GM12878 (cell line): ENCODE measurements at regions not wholly inside any gene's neighbourhood (a gene's known extent, or its start where the extent isn't known, plus 50 kb on each side); places are given as distances from the start of the nearest gene placed in this dataset.

Experiments used
- EZH2 ChIP-seq: IDR thresholded peaks from 2 replicates; pipeline ENCODE4 v1.6.1; 2012; ENCODE audit warnings: low read depth, mild to moderate bottlenecking, control low read depth, inconsistent platforms, low read length, borderline replicate concordance; ENCODE audit not compliant: control insufficient read depth
- JUND ChIP-seq: IDR thresholded peaks from 2 replicates; pipeline ENCODE4 v1.6.1; 2012; ENCODE audit warnings: low read depth, mild to moderate bottlenecking, low read length, improper control_type of control experiment, moderate library complexity
- POU2F2 ChIP-seq: IDR thresholded peaks from 3 replicates; pipeline ENCODE4 v1.6.1; 2011; ENCODE audit warnings: low read depth, mild to moderate bottlenecking, low read length, borderline replicate concordance
- RAD21 ChIP-seq: IDR thresholded peaks from 2 replicates; pipeline ENCODE4 v1.6.1; 2011; ENCODE audit warnings: mild to moderate bottlenecking, low read depth, low read length, moderate library complexity; ENCODE audit not compliant: insufficient read depth
- STAT1 ChIP-seq: fragments of 450-650 bp; conservative IDR thresholded peaks from 2 replicates; pipeline ENCODE4 v1.6.1; 2014; ENCODE audit warnings: antibody characterized with exemption, mild to moderate bottlenecking
- TF ChIP-seq, protein P1 (sequence below), 3 experiments: IDR thresholded peaks in 2 of 3; conservative IDR thresholded peaks in 1 of 3; 2 replicates each; pipeline ENCODE4 v1.5.1; 2011; ENCODE audit warnings: low read depth in 3 of 3, low read length in 3 of 3, mild to moderate bottlenecking in 3 of 3, control low read depth in 2 of 3, moderate library complexity in 2 of 3, inconsistent platforms in 1 of 3, mixed read lengths in 1 of 3; ENCODE audit not compliant: control insufficient read depth in 2 of 3, insufficient read depth in 1 of 3; ENCODE audit errors: extremely low read depth in 1 of 3
- TF ChIP-seq, protein P2 (sequence below): IDR thresholded peaks from 2 replicates; pipeline ENCODE4 v1.6.1; 2011; ENCODE audit warnings: low read depth, mild to moderate bottlenecking, low read length, moderate library complexity, borderline replicate concordance; ENCODE audit errors: extremely low read depth

DNA sequence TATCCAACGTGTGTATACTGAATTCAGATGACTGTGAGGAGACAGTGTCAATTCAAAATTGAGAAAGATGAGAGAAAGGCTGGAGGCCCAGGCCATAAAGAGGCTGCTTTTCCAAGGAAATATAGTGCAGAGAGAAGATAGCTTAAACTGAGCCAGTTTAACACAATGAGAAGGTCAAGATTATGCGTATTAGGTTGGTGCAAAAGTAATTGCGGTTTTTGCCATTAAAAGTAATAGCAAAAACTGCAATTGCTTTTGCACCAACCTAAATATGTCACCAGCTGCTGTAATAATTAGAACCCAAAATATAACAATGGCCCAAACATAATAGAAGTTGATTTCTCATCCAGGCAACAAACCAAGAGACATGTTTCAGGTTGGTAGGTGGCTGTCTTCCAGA is 148.7 kb upstream of the ATP5MC3 start:
- TF ChIP-seq RAD21 (no peak), STAT1 (no peak), JUND (no peak), POU2F2 (no peak), EZH2 (no peak)
- TF ChIP-seq, protein P1, sequence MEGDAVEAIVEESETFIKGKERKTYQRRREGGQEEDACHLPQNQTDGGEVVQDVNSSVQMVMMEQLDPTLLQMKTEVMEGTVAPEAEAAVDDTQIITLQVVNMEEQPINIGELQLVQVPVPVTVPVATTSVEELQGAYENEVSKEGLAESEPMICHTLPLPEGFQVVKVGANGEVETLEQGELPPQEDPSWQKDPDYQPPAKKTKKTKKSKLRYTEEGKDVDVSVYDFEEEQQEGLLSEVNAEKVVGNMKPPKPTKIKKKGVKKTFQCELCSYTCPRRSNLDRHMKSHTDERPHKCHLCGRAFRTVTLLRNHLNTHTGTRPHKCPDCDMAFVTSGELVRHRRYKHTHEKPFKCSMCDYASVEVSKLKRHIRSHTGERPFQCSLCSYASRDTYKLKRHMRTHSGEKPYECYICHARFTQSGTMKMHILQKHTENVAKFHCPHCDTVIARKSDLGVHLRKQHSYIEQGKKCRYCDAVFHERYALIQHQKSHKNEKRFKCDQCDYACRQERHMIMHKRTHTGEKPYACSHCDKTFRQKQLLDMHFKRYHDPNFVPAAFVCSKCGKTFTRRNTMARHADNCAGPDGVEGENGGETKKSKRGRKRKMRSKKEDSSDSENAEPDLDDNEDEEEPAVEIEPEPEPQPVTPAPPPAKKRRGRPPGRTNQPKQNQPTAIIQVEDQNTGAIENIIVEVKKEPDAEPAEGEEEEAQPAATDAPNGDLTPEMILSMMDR (IDR thresholded peaks at IDR 0.05 in 2 of 3, conservative IDR thresholded peaks at IDR 0.05 in 1 of 3; ENCODE audit: control insufficient read depth in 2 of 3, extremely low read depth in 1 of 3, insufficient read depth in 1 of 3, low read depth in 3 of 3, low read length in 3 of 3): no peak
- TF ChIP-seq, protein P2, sequence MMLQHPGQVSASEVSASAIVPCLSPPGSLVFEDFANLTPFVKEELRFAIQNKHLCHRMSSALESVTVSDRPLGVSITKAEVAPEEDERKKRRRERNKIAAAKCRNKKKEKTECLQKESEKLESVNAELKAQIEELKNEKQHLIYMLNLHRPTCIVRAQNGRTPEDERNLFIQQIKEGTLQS: no peak
